GM20000 (cell line): ENCODE measurements at regions not wholly inside any gene's neighbourhood (a gene's known extent, or its start where the extent isn't known, plus 50 kb on each side); places are given as distances from the start of the nearest gene placed in this dataset.

Source experiments
- DNase-seq: peaks from one replicate; pipeline ENCODE4 v3.0.0; 2012; ENCODE audit warnings: low spot score
- CTCF ChIP-seq: IDR thresholded peaks from 2 replicates; pipeline ENCODE4 v1.5.1; 2012; ENCODE audit warnings: mild to moderate bottlenecking, control low read depth; ENCODE audit errors: extremely low read depth, missing control alignments

- DNase-seq: no peak
- no peak for TF ChIP-seq CTCF
Measured at GRCh38 chr2:133818661-133819060, 250.4 kb upstream of the NCKAP5 start.

GRCh38 chr2:133819906-133820305, 251.6 kb upstream of the NCKAP5 start:
- DNase-seq: no peak
- no peak for TF ChIP-seq CTCF

GRCh38 chr2:133821107-133821760, 253.0 kb upstream of the NCKAP5 start:
- DNase-seq: no peak
- TF ChIP-seq CTCF: no peak

DNA sequence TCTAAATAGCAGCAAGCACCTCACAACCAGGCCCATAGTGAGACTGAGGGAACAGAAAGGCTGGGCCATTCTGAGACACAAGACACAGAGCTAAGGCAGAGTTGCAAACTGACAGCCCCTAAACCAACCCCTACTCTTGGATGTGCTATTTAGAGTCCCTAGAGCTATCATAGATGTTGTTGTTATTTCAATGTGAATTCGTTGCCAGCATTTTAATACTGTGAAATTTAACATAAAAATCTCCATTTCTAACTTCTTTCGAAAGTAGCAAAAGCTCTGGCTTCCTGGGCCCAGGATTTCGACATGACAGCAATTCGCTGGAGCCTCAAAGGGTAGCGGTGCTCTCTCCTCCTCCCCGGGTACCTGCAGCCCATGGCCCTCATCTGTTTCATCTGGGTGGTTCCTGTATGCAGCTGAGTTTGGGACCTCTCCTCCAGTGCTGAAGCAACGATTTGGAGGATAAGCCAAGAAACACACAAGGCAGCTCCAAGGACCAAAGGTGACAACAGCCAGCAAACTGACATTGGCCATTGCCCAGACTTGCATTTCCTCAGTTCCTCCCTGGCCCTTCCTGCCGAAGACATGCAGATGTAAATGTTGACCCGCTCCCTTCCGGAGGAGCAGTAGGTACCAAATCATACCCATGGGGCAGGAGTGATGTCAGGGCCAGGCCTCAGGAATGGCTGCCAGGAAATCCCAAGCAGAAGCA, 254.4 kb upstream of the NCKAP5 start:
- no peak for TF ChIP-seq CTCF
- DNase-seq: no peak

DNA sequence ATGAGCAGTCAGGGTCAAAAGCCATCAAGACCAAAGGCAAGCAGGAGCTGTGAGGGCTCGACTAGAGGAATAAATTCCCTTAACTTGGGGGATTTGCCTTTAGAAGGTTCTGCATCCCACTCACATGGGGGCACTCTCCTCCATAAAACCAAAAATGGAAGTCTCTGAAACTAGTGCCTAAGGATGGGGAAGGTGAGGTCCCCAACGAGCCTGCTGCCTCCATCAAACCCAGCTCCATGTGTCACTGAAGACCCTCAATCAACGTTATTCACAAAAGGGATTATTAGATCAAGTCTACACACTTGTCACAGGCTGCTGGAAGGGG, 254.9 kb upstream of the NCKAP5 start:
- no peak for TF ChIP-seq CTCF
- DNase-seq: no peak

DNA sequence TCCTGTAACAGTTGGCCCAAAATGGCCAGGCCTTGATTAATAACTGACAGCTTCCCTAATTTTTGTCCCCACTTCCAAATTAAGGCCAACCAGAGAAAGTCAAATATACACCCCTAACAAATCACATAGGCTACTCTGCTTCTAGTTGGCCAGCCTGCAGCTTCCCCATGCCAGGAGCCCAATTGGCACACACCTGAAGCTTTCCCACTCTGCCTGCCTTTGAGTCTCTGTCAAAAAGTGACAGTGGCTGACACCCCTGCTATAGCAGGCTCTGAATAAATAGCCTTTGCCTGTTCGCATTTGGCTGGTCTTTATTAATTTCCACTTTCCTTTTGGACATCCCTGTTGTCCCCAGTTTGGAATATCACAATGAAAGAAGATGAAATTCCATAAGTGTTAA, 256.6 kb upstream of the NCKAP5 start:
- DNase-seq: no peak
- TF ChIP-seq CTCF: no peak

GRCh38 chr2:133825778-133826177, 257.5 kb upstream of the NCKAP5 start:
- no peak for TF ChIP-seq CTCF

More at GRCh38 chr2:133825778-133826177, 257.5 kb upstream of the NCKAP5 start:
- no peak for DNase-seq
